ENCODE measurements at regions not wholly inside any gene's neighbourhood (a gene's known extent, or its start where the extent isn't known, plus 50 kb on each side); places are given as distances from the start of the nearest gene placed in this dataset.
"Not testable (repeated sequence)": the region's sequence is repeated elsewhere in the genome, so short reads cannot be mapped to it uniquely, and the experiment has no call there.

- no peak for DNase-seq (ENCODE audit: low read depth)
- TF ChIP-seq, protein P1, sequence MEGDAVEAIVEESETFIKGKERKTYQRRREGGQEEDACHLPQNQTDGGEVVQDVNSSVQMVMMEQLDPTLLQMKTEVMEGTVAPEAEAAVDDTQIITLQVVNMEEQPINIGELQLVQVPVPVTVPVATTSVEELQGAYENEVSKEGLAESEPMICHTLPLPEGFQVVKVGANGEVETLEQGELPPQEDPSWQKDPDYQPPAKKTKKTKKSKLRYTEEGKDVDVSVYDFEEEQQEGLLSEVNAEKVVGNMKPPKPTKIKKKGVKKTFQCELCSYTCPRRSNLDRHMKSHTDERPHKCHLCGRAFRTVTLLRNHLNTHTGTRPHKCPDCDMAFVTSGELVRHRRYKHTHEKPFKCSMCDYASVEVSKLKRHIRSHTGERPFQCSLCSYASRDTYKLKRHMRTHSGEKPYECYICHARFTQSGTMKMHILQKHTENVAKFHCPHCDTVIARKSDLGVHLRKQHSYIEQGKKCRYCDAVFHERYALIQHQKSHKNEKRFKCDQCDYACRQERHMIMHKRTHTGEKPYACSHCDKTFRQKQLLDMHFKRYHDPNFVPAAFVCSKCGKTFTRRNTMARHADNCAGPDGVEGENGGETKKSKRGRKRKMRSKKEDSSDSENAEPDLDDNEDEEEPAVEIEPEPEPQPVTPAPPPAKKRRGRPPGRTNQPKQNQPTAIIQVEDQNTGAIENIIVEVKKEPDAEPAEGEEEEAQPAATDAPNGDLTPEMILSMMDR (IDR thresholded peaks at IDR 0.05; ENCODE audit: control insufficient read depth, extremely low read depth, insufficient read depth): no peak
Observed at GRCh38 chr2:47295981-47296635, 73.0 kb upstream of the EPCAM start.

DNA sequence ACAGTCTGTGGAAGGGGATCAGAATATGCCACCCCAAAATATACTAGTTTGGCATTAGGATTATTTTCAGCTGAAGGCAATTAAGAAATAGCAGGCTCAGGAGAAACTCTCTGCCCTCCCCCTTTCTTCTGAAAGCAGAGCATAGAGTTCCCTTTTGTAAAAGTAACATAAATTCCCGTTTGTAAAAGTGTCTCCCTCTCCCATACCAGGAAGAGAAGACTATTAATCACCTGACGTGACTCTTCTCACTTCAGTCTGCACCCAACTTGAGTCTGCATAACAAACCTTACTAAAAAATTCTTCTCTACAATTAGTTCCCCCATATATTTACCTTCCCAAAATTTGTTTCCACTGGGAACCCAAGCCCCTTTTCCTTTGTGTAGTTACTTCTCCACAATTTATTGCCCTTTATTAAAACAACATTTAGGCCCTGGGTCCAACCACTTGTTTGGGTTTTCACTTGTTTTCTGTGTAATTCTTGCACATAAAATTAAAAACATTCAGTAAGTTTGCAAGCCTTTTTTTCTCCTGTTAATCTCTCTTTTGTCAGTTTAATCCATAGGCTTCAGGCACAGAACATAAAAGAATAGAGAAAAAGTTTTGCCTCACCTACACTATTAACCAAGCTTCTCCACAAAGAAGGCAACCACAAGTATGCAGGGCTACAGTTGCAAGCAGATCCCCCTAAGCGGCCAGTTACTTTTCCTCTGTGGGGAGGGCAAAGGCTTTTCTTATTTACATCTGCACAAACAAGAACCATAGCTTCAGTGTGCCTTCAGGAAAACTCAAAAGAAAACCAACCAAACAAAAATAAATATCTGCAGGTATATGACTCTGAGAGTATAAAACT is 73.8 kb upstream of the EPCAM start:
- TF ChIP-seq, protein P1 (IDR thresholded peaks at IDR 0.05; ENCODE audit: control insufficient read depth, extremely low read depth, insufficient read depth): no peak
- no peak for DNase-seq (ENCODE audit: low read depth)
- H3K4me3 ChIP-seq (ENCODE audit: low read depth, low read length): no peak overlapping the region

More at GRCh38 chr2:47295981-47296635, 73.0 kb upstream of the EPCAM start:
- H3K4me3 ChIP-seq (ENCODE audit: low read depth, low read length): no peak overlapping the region

- DNase-seq (ENCODE audit: low read depth): no peak
- TF ChIP-seq, protein P1 (IDR thresholded peaks at IDR 0.05; ENCODE audit: control insufficient read depth, extremely low read depth, insufficient read depth): no peak
- H3K4me3 ChIP-seq (ENCODE audit: low read depth, low read length): no peak overlapping the region
Observed at GRCh38 chr2:47293976-47294375, 75.1 kb upstream of the EPCAM start.

GRCh38 chr2:47288864-47289263 is 80.2 kb upstream of the EPCAM start:
- no peak overlapping the region for H3K4me3 ChIP-seq (ENCODE audit: low read depth, low read length)
- DNase-seq (ENCODE audit: low read depth): no peak
- TF ChIP-seq, protein P1 (IDR thresholded peaks at IDR 0.05; ENCODE audit: control insufficient read depth, extremely low read depth, insufficient read depth): no peak

GRCh38 chr2:47283659-47284058 is 85.5 kb upstream of the EPCAM start:
- no peak for DNase-seq (ENCODE audit: low read depth)
- TF ChIP-seq, protein P1 (IDR thresholded peaks at IDR 0.05; ENCODE audit: control insufficient read depth, extremely low read depth, insufficient read depth): no peak
- H3K4me3 ChIP-seq (ENCODE audit: low read depth, low read length): no peak overlapping the region

DNA sequence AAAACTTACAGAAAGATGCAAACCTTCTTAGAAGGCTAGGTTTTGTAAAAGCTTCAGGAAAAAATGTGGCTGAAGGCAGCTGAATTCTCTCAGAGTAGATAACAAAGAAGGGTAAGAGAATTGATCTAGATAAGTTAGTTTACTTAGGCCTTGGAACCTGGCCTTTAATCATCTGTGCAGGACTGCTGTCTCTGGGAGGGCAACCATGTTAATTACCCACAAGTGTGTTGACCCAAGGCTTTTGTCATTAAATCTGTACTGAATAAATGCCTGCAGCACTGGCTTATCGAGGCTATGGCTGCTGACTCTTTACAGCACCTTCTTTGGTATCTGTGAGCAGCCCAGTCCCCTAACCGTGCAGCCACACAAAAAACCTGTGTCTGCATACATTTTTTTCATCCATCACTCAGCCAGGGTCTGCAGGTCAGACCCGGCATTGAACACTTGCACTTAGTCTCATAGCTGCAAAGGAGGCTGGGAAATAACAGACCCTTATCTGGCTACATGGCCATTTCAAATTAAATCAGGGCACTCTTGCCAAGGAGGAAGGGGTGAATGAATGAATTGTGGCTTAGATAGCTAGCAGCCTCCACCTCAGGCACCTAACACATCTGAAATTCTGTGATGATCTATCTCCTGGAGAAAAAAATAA is 86.4 kb upstream of the EPCAM start:
- TF ChIP-seq, protein P1 (IDR thresholded peaks at IDR 0.05; ENCODE audit: control insufficient read depth, extremely low read depth, insufficient read depth): no peak

GRCh38 chr2:47279525-47279924 is 89.6 kb upstream of the EPCAM start:
- DNase-seq (ENCODE audit: low read depth); H3K4me3 ChIP-seq (ENCODE audit: low read depth, low read length): not testable (repeated sequence)

More for the DNA sequence above, 86.4 kb upstream of the EPCAM start:
- H3K4me3 ChIP-seq (ENCODE audit: low read depth, low read length): no peak overlapping the region
- no peak for DNase-seq (ENCODE audit: low read depth)

All from LNCaP clone FGC (cell line).